Gastrocnemius medialis (tissue), 4 donors: ENCODE measurements at regions not wholly inside any gene's neighbourhood (a gene's known extent, or its start where the extent isn't known, plus 50 kb on each side); places are given as distances from the start of the nearest gene placed in this dataset.

Experiments used
- ATAC-seq, 2 donors: fragments of 150-250 bp; one replicate each; pipeline ENCODE4 v1.9.1; 2016
- DNase-seq, 2 donors: peaks; one replicate each; pipeline ENCODE4 v3.0.0-alpha.2; 2019
- H3K27ac ChIP-seq, 4 donors: fragments of 200-600 bp; sonication (generic); 1 replicate in 1 of 4; 2 replicates in 3 of 4; pipeline ENCODE4 v1.5.1; 2016 to 2018; ENCODE audit warnings: mild to moderate bottlenecking in 2 of 4, moderate library complexity in 1 of 4
- H3K27me3 ChIP-seq, 3 donors: fragments of 200-600 bp; sonication (generic) in 2 of 3; 1 replicate in 1 of 3; 2 replicates in 2 of 3; pipeline versions ENCODE4 v1.5.1 to v1.6.0; 2016 to 2019; ENCODE audit warnings: mild to moderate bottlenecking in 1 of 3, moderate library complexity in 1 of 3
- H3K36me3 ChIP-seq, 2 donors: fragments of 200-600 bp; sonication (generic) in 1 of 2; one replicate each; pipeline ENCODE4 v1.5.1; 2017 to 2018
- H3K4me1 ChIP-seq, 2 donors: fragments of 200-600 bp; sonication (generic) in 1 of 2; one replicate each; pipeline ENCODE4 v1.5.1; 2016 to 2017; ENCODE audit warnings: mild to moderate bottlenecking in 2 of 2
- H3K4me3 ChIP-seq, 4 donors: fragments of 200-600 bp; sonication (generic) in 3 of 4; 1 replicate in 1 of 4; 2 replicates in 3 of 4; pipeline ENCODE4 v1.5.1; 2016 to 2019; ENCODE audit warnings: mild to moderate bottlenecking in 2 of 4
- H3K9me3 ChIP-seq, 3 donors: fragments of 200-600 bp; sonication (generic) in 2 of 3; 1 replicate in 1 of 3; 2 replicates in 2 of 3; pipeline ENCODE4 v1.5.1; 2016 to 2019
- POLR2A ChIP-seq, 2 donors: fragments of 450-650 bp; IDR thresholded peaks; one replicate each; pipeline ENCODE4 v1.6.1; 2017; ENCODE audit warnings: antibody characterized with exemption in 2 of 2, mild to moderate bottlenecking in 2 of 2, moderate library complexity in 2 of 2
- in situ Hi-C, 4 donors: fragments of 200-750 bp; cut with MboI; loops; one replicate each; pipeline versions ENCODE4 v1.15.0 to v1.8.0; 2017; ENCODE audit warnings: low sequenced_read_pairs in 4 of 4
- intact Hi-C: fragments of 100-400 bp; cut with DNase I; formaldehyde crosslinking; loops from one replicate; pipeline ENCODE4 v1.15.1; 2023; ENCODE audit warnings: low total_unique reads
- TF ChIP-seq, protein P1 (sequence below), 5 experiments: fragments of 450-650 bp in 3 of 5; fragments of 200-600 bp in 2 of 5; sonication (generic) in 2 of 5; IDR thresholded peaks in 4 of 5; conservative IDR thresholded peaks in 1 of 5; 1 replicate in 4 of 5; 2 replicates in 1 of 5; pipeline ENCODE4 v1.5.1; 2016 to 2019; ENCODE audit warnings: antibody characterized with exemption in 5 of 5, mild to moderate bottlenecking in 3 of 5, moderate library complexity in 3 of 5

DNA sequence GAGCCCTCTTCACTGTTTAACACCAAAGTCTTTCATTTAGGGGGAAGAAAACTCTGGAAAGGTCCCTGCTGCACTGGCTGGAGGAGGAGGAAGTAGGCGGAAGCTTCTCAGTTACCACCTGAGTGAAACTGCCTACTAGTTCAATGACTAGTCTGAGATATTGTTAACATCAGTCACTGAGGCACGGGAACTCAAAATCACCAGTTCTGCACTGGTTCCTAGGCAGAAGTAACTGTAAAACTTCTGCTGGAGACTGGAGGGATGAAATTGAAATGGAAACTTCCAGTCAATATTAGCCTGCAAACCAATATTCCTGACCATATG is 178.3 kb downstream of the SNCA start:
- Histone ChIP-seq H3K27ac (no peak overlapping the region), H3K4me1 (no peaks in the 10 kb centered on the region), H3K27me3 (no peaks in the 10 kb centered on the region), H3K4me3 (no peak overlapping the region), H3K9me3 (no peaks in the 10 kb centered on the region), H3K36me3 (no peaks in the 10 kb centered on the region)
- in situ Hi-C loops (no loop called here), intact Hi-C loops (no loop called here)
- TF ChIP-seq POLR2A (IDR thresholded peaks at IDR 0.05), result no peak
- TF ChIP-seq, protein P1, sequence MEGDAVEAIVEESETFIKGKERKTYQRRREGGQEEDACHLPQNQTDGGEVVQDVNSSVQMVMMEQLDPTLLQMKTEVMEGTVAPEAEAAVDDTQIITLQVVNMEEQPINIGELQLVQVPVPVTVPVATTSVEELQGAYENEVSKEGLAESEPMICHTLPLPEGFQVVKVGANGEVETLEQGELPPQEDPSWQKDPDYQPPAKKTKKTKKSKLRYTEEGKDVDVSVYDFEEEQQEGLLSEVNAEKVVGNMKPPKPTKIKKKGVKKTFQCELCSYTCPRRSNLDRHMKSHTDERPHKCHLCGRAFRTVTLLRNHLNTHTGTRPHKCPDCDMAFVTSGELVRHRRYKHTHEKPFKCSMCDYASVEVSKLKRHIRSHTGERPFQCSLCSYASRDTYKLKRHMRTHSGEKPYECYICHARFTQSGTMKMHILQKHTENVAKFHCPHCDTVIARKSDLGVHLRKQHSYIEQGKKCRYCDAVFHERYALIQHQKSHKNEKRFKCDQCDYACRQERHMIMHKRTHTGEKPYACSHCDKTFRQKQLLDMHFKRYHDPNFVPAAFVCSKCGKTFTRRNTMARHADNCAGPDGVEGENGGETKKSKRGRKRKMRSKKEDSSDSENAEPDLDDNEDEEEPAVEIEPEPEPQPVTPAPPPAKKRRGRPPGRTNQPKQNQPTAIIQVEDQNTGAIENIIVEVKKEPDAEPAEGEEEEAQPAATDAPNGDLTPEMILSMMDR (IDR thresholded peaks at IDR 0.05 in 4 of 5, conservative IDR thresholded peaks at IDR 0.05 in 1 of 5), result no peak
- DNase-seq, result no peak
- no peak for ATAC-seq

GRCh38 chr4:89657931-89658700 is 178.8 kb downstream of the SNCA start:
- no peak for DNase-seq
- ATAC-seq, result no peak
- no peak overlapping the region for H3K4me3 ChIP-seq
- H3K27me3 ChIP-seq, result no peaks in the 10 kb centered on the region
- no peak for TF ChIP-seq POLR2A (IDR thresholded peaks at IDR 0.05)
- TF ChIP-seq, protein P1 (IDR thresholded peaks at IDR 0.05 in 4 of 5, conservative IDR thresholded peaks at IDR 0.05 in 1 of 5), result no peak
- H3K4me1 ChIP-seq, result no peaks in the 10 kb centered on the region
- no peaks in the 10 kb centered on the region for H3K36me3 ChIP-seq
- no peak overlapping the region for H3K27ac ChIP-seq
- no peaks in the 10 kb centered on the region for H3K9me3 ChIP-seq
- in situ Hi-C loops (no loop called here), intact Hi-C loops (no loop called here)

DNA sequence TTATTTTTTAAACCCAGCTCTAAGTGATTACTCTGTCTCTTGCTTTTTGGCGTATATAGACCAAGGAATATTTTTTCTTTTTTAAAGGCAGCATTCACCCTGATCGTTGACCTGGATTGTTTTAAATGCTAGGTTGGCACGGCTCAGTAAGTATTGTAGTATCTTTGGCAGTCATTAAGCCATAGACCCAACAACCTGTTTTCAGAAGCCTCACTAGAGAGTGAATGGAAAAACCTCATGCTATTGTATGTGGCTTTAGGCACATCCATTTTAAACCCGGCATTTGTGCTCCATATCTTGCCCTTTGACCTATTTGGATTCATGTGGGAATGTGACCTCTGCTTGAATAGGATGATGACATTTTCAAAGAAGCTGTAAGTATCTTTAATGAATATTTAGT is 183.9 kb downstream of the SNCA start:
- H3K9me3 ChIP-seq, result no peaks in the 10 kb centered on the region
- H3K4me3 ChIP-seq, result no peak overlapping the region
- no peaks in the 10 kb centered on the region for H3K4me1 ChIP-seq
- no peaks in the 10 kb centered on the region for H3K36me3 ChIP-seq
- no peak for TF ChIP-seq POLR2A (IDR thresholded peaks at IDR 0.05)
- TF ChIP-seq, protein P1 (IDR thresholded peaks at IDR 0.05 in 4 of 5, conservative IDR thresholded peaks at IDR 0.05 in 1 of 5), result no peak
- in situ Hi-C loops, result no loop called here
- no peak overlapping the region for H3K27ac ChIP-seq
- H3K27me3 ChIP-seq, result no peaks in the 10 kb centered on the region
- DNase-seq (no peak), ATAC-seq (no peak)
- intact Hi-C loops, result no loop called here

GRCh38 chr4:89645482-89645881 is 191.5 kb downstream of the SNCA start:
- ATAC-seq (no peak), DNase-seq (no peak)
- intact Hi-C loops (no loop called here), in situ Hi-C loops (no loop called here)
- TF ChIP-seq, protein P1 (IDR thresholded peaks at IDR 0.05 in 4 of 5, conservative IDR thresholded peaks at IDR 0.05 in 1 of 5), result no peak
- no peak for TF ChIP-seq POLR2A (IDR thresholded peaks at IDR 0.05)
- H3K27ac ChIP-seq, result no peak overlapping the region
- H3K27me3 ChIP-seq, result no peaks in the 10 kb centered on the region
- no peaks in the 10 kb centered on the region for H3K4me1 ChIP-seq
- no peak overlapping the region for H3K4me3 ChIP-seq
- H3K9me3 ChIP-seq, result no peaks in the 10 kb centered on the region
- H3K36me3 ChIP-seq, result no peaks in the 10 kb centered on the region

DNA sequence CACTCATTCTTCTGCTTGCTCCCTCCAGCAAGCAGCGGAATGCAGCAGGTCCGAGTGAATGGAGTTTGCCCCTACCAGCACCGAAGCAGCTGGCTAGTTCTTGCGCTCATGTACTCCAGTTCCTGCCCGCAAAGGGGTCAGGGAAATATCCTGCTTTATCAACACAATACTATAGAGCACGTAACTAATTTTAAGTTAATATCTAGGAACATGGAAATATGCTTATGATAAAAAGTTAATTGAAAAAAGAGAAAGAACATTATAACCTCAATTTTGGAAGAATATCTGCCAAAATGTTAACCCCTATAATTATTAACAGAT is 195.6 kb downstream of the SNCA start:
- Histone ChIP-seq H3K27ac (no peak overlapping the region), H3K36me3 (no peaks in the 10 kb centered on the region), H3K9me3 (no peaks in the 10 kb centered on the region), H3K4me3 (no peak overlapping the region), H3K4me1 (no peaks in the 10 kb centered on the region), H3K27me3 (no peaks in the 10 kb centered on the region)
- intact Hi-C loops (no loop called here), in situ Hi-C loops (no loop called here)
- DNase-seq (no peak), ATAC-seq (no peak)
- TF ChIP-seq, protein P1 (IDR thresholded peaks at IDR 0.05 in 4 of 5, conservative IDR thresholded peaks at IDR 0.05 in 1 of 5), result no peak
- no peak for TF ChIP-seq POLR2A (IDR thresholded peaks at IDR 0.05)
